Neuronal stem cell (in vitro differentiated cells): ENCODE measurements at regions not wholly inside any gene's neighbourhood (a gene's known extent, or its start where the extent isn't known, plus 50 kb on each side); places are given as distances from the start of the nearest gene placed in this dataset.

Experiments
- DNase-seq: peaks from one replicate; pipeline ENCODE4 v3.0.0-alpha.2; 2013; ENCODE audit warnings: low spot score
- H2AFZ ChIP-seq: one replicate; pipeline ENCODE4 v1.6.1; 2013; ENCODE audit warnings: mild to moderate bottlenecking, low read length, inconsistent platforms
- H2AK5ac ChIP-seq: 2 replicates; pipeline ENCODE4 v1.6.1; 2013; ENCODE audit warnings: low read depth, mild to moderate bottlenecking, inconsistent platforms, low read length, moderate library complexity, mixed read lengths
- H2BK120ac ChIP-seq: 2 replicates; pipeline ENCODE4 v1.6.1; 2013; ENCODE audit warnings: low read depth, mild to moderate bottlenecking, inconsistent platforms, low read length, moderate library complexity, mixed read lengths
- H2BK12ac ChIP-seq: one replicate; pipeline ENCODE4 v1.6.1; 2013; ENCODE audit warnings: low read length, inconsistent platforms
- H2BK15ac ChIP-seq: 2 replicates; pipeline ENCODE4 v1.6.1; 2013; ENCODE audit warnings: mild to moderate bottlenecking, low read length, inconsistent platforms, mixed read lengths
- H2BK5ac ChIP-seq: one replicate; pipeline ENCODE4 v1.6.1; 2013; ENCODE audit warnings: inconsistent platforms, mild to moderate bottlenecking, low read length, moderate library complexity
- H3K14ac ChIP-seq: one replicate; pipeline ENCODE4 v1.6.1; 2013; ENCODE audit warnings: low read length, inconsistent platforms
- H3K18ac ChIP-seq: 2 replicates; pipeline ENCODE4 v1.6.1; 2013; ENCODE audit warnings: low read length, inconsistent platforms
- H3K23ac ChIP-seq: 2 replicates; pipeline ENCODE4 v1.6.1; 2013; ENCODE audit warnings: low read depth, mild to moderate bottlenecking, mixed read lengths, low read length, inconsistent platforms; ENCODE audit not compliant: poor library complexity
- H3K27ac ChIP-seq: replicated peaks from 3 replicates; pipeline ENCODE4 v1.5.1; 2013; ENCODE audit warnings: low read length, inconsistent platforms
- H3K27me3 ChIP-seq, 3 experiments: 2 replicates each; pipeline ENCODE4 v1.6.1; 2013; ENCODE audit warnings: low read length in 3 of 3, mild to moderate bottlenecking in 2 of 3, inconsistent platforms in 1 of 3, low read depth in 1 of 3, mixed read lengths in 1 of 3, moderate library complexity in 1 of 3; ENCODE audit not compliant: control insufficient read depth in 3 of 3, insufficient read depth in 3 of 3
- H3K36me3 ChIP-seq, 2 donors: replicated peaks in 1 of 2; 2 replicates each; pipeline ENCODE4 v1.6.1; 2013; ENCODE audit warnings: low read length in 2 of 2; ENCODE audit not compliant: control insufficient read depth in 2 of 2, insufficient read depth in 2 of 2
- H3K4ac ChIP-seq: 2 replicates; pipeline ENCODE4 v1.6.1; 2013; ENCODE audit warnings: inconsistent platforms, mild to moderate bottlenecking, low read length, moderate library complexity
- H3K4me1 ChIP-seq, 2 donors: 1 replicate in 1 of 2; 2 replicates in 1 of 2; pipeline ENCODE4 v1.6.1; 2013; ENCODE audit warnings: low read length in 2 of 2, low read depth in 1 of 2; ENCODE audit not compliant: control insufficient read depth in 2 of 2, insufficient read depth in 1 of 2
- H3K4me2 ChIP-seq: one replicate; pipeline ENCODE4 v1.6.1; 2013; ENCODE audit warnings: mild to moderate bottlenecking, low read length, inconsistent platforms; ENCODE audit not compliant: insufficient read depth, poor library complexity, severe bottlenecking
- H3K4me3 ChIP-seq, 2 donors: 2 replicates each; pipeline ENCODE4 v1.5.1; 2013; ENCODE audit warnings: low read length in 2 of 2, mild to moderate bottlenecking in 2 of 2, inconsistent platforms in 1 of 2, moderate library complexity in 1 of 2
- H3K79me1 ChIP-seq: one replicate; pipeline ENCODE4 v1.6.1; 2013; ENCODE audit warnings: low read depth, mild to moderate bottlenecking, inconsistent platforms, low read length, moderate library complexity
- H3K9ac ChIP-seq: one replicate; pipeline ENCODE4 v1.6.1; 2013; ENCODE audit warnings: mild to moderate bottlenecking, low read depth, low read length, inconsistent platforms; ENCODE audit not compliant: poor library complexity
- H3K9me3 ChIP-seq, 2 donors: replicated peaks in 1 of 2; 2 replicates each; pipeline versions ENCODE3 to v1.6.1; 2013; ENCODE audit warnings: low read length in 2 of 2, mild to moderate bottlenecking in 2 of 2, inconsistent platforms in 1 of 2, low read depth in 1 of 2, mixed read lengths in 1 of 2, moderate library complexity in 1 of 2; ENCODE audit not compliant: control insufficient read depth in 2 of 2, insufficient read depth in 1 of 2
- H4K8ac ChIP-seq: one replicate; pipeline ENCODE4 v1.6.1; 2013; ENCODE audit warnings: low read depth, mild to moderate bottlenecking, inconsistent platforms, low read length, moderate library complexity
- H4K91ac ChIP-seq: one replicate; pipeline ENCODE4 v1.6.1; 2013; ENCODE audit warnings: low read length, low read depth, mild to moderate bottlenecking, inconsistent platforms; ENCODE audit not compliant: poor library complexity
- WGBS, 2 donors: extraction: QIAGEN DNeasy Blood & Tissue Kit; methylation state at CpG; one replicate each; pipeline ENCODE4 v1.1.7; 2013; ENCODE audit warnings: missing lambda C conversion rate in 2 of 2, mixed read lengths in 1 of 2; ENCODE audit not compliant: insufficient read length in 2 of 2, insufficient replicate concordance in 1 of 2; ENCODE audit errors: extremely low coverage in 2 of 2; 5-methylcytosine and 5-hydroxymethylcytosine counted together

DNA sequence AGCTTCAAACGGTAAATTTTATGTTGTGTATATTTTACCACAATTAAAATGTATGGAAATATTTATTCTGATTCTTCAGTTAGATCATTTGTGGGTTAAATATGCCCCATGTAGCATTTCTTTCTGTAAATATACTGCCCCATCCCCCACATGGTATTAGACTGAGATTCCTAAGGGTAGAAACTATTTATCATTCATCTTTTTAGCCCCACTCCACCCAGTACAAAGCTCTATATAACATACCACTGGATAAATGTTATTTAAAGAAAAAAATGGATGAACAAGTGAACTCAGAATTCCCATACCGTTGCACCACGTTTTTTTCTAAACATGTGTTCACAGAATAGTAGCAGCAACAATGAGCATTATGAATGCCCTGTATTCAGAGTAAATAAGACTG is 234.0 kb upstream of the IRF2BP2 start:
- DNase-seq = no peak
- Histone ChIP-seq H3K4ac (no peak overlapping the region), H4K8ac (no peak overlapping the region), H3K79me1 (no peaks in the 10 kb centered on the region), H3K4me3 (no peak overlapping the region), H3K27me3 (no peaks in the 10 kb centered on the region), H3K9me3 (peaks cover 2 to 10% of the 10 kb centered on the region in 2 donors), H2BK120ac (no peak overlapping the region), H2BK12ac (no peak overlapping the region), H2BK5ac (no peak overlapping the region), H3K27ac (no peak overlapping the region), H2AFZ (no peak overlapping the region), H3K14ac (no peak overlapping the region), H3K9ac (no peak overlapping the region), H2AK5ac (no peak overlapping the region), H4K91ac (no peak overlapping the region), H3K18ac (no peak overlapping the region), H3K4me1 (peaks cover 2 to 5% of the 10 kb centered on the region in 2 donors), H2BK15ac (no peak overlapping the region), H3K36me3 (no peaks in the 10 kb centered on the region), H3K23ac (no peak overlapping the region), H3K4me2 (no peak overlapping the region)
- WGBS, 2 donors = no CpG with 5 or more reads among the region's 3 CpGs

DNA sequence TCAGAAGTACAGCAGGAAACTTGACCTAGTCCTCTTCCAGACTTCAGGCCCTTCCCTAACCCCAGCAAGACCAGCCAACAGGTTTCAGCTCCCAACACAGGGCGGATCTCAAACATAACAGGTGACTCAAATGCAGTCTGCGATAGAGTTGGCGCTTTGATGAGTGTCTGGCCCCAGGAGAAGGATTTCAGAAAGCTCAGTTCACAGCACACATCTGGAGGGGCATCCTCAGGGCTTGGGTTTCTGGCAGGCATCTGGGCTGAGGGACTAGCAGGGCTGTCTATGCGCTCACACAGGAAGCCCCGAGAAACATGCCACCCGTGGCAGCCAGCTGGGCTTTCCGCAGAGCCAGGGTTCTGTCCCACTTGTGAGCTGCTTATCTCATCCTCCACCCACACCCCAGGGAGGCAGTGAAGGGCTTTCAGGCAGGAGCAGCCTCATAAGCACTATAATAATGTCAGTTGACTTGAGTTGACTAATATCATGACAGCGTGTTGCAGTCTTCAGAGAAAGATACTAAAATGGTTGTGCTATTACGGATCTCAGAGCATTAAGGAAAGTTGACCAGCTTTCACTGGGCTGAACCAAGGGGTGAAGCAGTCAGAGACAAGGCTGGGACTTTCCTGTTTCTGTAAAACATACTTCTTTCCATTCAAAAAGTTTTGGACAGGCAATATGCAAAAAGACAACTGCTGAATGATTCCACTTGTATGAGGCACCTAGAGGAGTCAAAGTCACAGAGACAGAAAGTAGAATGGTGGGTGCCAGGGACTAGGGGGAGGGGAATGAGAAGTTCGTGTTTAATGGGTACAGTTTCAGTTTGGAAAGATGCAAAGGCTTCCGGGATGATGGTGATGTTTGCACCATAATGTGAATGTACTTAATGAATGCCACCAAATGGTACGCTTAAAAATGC is 233.0 kb upstream of the IRF2BP2 start:
- Histone ChIP-seq H2BK12ac (no peak overlapping the region), H2BK120ac (no peak overlapping the region), H3K4ac (no peak overlapping the region), H2AK5ac (no peak overlapping the region), H3K18ac (peak overlapping the region; percentile 67), H2BK5ac (no peak overlapping the region), H3K4me3 (no peak overlapping the region), H3K36me3 (no peaks in the 10 kb centered on the region), H2BK15ac (no peak overlapping the region), H3K9ac (no peak overlapping the region), H3K23ac (no peak overlapping the region), H4K91ac (no peak overlapping the region), H3K4me2 (no peak overlapping the region), H3K27ac (no peak overlapping the region), H4K8ac (no peak overlapping the region), H3K9me3 (peaks cover 2 to 10% of the 10 kb centered on the region in 2 donors), H2AFZ (peak overlapping the region; percentile 19), H3K14ac (no peak overlapping the region), H3K27me3 (no peaks in the 10 kb centered on the region), H3K79me1 (no peaks in the 10 kb centered on the region), H3K4me1 (peaks cover 2 to 5% of the 10 kb centered on the region in 2 donors)
- WGBS, 2 donors = no CpG with 5 or more reads among the region's 12 CpGs
- DNase-seq = no peak

DNA sequence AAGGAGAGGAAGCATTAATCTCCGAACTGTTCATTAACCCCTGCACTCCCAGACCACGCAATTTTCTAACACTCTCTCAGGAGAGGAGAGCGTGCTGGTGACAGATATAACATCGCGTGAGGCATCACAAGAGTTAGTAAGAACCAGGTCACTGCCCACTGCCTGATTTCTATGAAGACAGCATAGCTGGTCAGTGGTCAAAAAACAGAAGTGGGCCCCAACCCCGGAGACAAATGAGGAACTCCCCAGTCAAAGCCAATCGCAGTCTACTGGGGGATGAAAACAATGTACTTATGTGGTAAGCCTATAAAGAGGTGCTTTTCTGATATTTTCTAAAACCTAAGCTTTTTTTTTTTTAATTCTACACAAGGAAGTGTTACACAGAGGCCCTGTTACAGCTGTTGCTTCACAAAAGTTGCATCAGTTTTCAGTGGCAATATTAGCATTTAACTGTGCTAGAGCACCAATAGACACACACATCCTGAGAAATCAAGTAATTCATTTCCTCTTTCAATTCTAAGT is 231.8 kb upstream of the IRF2BP2 start:
- Histone ChIP-seq H3K4me1 (peaks cover 2 to 6% of the 10 kb centered on the region in 2 donors), H3K18ac (peak overlapping the region; percentile 60), H2BK120ac (no peak overlapping the region), H3K79me1 (no peaks in the 10 kb centered on the region), H3K14ac (no peak overlapping the region), H3K4ac (no peak overlapping the region), H4K8ac (no peak overlapping the region), H2AFZ (peak overlapping the region; percentile 46), H3K27me3 (no peaks in the 10 kb centered on the region), H2BK15ac (no peak overlapping the region), H4K91ac (no peak overlapping the region), H3K23ac (no peak overlapping the region), H3K36me3 (no peaks in the 10 kb centered on the region), H3K27ac (no peak overlapping the region), H2BK12ac (no peak overlapping the region), H3K4me2 (no peak overlapping the region), H3K4me3 (no peak overlapping the region), H3K9ac (no peak overlapping the region), H3K9me3 (peaks cover 2 to 10% of the 10 kb centered on the region in 2 donors), H2AK5ac (no peak overlapping the region), H2BK5ac (no peak overlapping the region)
- no peak for DNase-seq
- WGBS, 2 donors = no CpG with 5 or more reads among the region's 7 CpGs

DNA sequence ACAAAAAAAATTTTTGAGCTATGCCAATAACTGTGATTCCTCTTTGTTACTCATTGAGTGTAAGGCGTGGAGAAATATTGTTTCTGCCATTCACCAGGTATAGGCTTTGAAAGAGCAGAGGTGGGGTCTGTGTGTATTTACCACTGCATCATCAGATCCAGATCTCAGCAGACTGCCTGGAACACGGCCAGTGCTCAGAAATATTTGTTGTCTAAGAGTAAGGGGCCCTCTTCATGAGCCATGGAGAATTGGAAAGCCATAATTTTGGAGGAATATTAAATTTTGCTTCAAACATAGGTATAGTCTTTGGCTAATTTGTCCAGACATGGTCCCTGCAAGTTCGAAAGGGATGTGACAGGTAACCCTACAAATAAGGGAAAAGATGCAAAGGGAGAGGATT is 231.3 kb upstream of the IRF2BP2 start:
- no peak overlapping the region for H3K23ac ChIP-seq
- no peak overlapping the region for H3K27ac ChIP-seq
- no peaks in the 10 kb centered on the region for H3K27me3 ChIP-seq
- peaks cover 2 to 10% of the 10 kb centered on the region in 2 donors for H3K9me3 ChIP-seq
- no peaks in the 10 kb centered on the region for H3K79me1 ChIP-seq
- H4K91ac ChIP-seq = no peak overlapping the region
- H3K9ac ChIP-seq = no peak overlapping the region
- no peak overlapping the region for H3K4me2 ChIP-seq
- H3K4me3 ChIP-seq = no peak overlapping the region
- no CpG with 5 or more reads among the region's 3 CpGs for WGBS, 2 donors
- no peak overlapping the region for H2BK12ac ChIP-seq
- no peak overlapping the region for H2BK15ac ChIP-seq
- no peak overlapping the region for H2AK5ac ChIP-seq
- peak overlapping the region; percentile 46 for H2AFZ ChIP-seq
- no peaks in the 10 kb centered on the region for H3K36me3 ChIP-seq
- H3K4me1 ChIP-seq = peaks cover 3 to 11% of the 10 kb centered on the region in 2 donors
- no peak overlapping the region for H2BK5ac ChIP-seq
- no peak overlapping the region for H4K8ac ChIP-seq
- H3K14ac ChIP-seq = no peak overlapping the region
- no peak overlapping the region for H2BK120ac ChIP-seq
- no peak overlapping the region for H3K4ac ChIP-seq
- no peak overlapping the region for H3K18ac ChIP-seq
- DNase-seq = no peak
